Calu3 (cell line): ENCODE measurements at regions not wholly inside any gene's neighbourhood (a gene's known extent, or its start where the extent isn't known, plus 50 kb on each side); places are given as distances from the start of the nearest gene placed in this dataset.

Experiments
- BruUV-seq: library from RNA; stranded (reverse); fragments of 400-500 nt; replicated peaks from 2 replicates; lab custom pipeline; 2021; lab: Mats Ljungman, UMichigan
- CTCF ChIA-PET: fragments of 300-600 bp; sonication (Branson Sonifier 250); formaldehyde crosslinking; loops from one replicate; lab custom pipeline; 2022; ENCODE audit warnings: antibody characterized with exemption; lab: Charles Lee
- DNase-seq: peaks from one replicate; pipeline ENCODE4 v3.0.0; 2022
- H3K27ac Mint-ChIP-seq: one replicate; pipeline ENCODE4 v1.8.0; 2022; ENCODE audit warnings: mixed read lengths; ENCODE audit not compliant: unreplicated experiment
- H3K27me3 Mint-ChIP-seq: one replicate; pipeline ENCODE4 v1.8.0; 2022; ENCODE audit warnings: mixed read lengths; ENCODE audit not compliant: unreplicated experiment
- H3K36me3 Mint-ChIP-seq: one replicate; pipeline ENCODE4 v1.8.0; 2022; ENCODE audit warnings: mild to moderate bottlenecking, moderate library complexity, mixed read lengths; ENCODE audit not compliant: insufficient read depth, unreplicated experiment
- H3K4me1 Mint-ChIP-seq: one replicate; pipeline ENCODE4 v1.8.0; 2022; ENCODE audit warnings: mild to moderate bottlenecking, low read depth, mixed read lengths; ENCODE audit not compliant: unreplicated experiment
- H3K4me3 Mint-ChIP-seq: one replicate; pipeline ENCODE4 v1.8.0; 2022; ENCODE audit warnings: mild to moderate bottlenecking, low read depth, moderate library complexity, mixed read lengths; ENCODE audit not compliant: unreplicated experiment
- H3K9me3 Mint-ChIP-seq: one replicate; pipeline ENCODE4 v1.8.0; 2022; ENCODE audit warnings: low read depth, mixed read lengths; ENCODE audit not compliant: unreplicated experiment
- intact Hi-C: fragments of 100-400 bp; cut with micrococcal nuclease; formaldehyde crosslinking; loops from one replicate; pipeline ENCODE4 v1.10.0; 2022; ENCODE audit not compliant: unreplicated experiment
- TF ChIP-seq, protein P1 (sequence below): fragments of 200-600 bp; IDR thresholded peaks from one replicate; pipeline ENCODE4 v1.8.0; 2022; ENCODE audit warnings: antibody characterized with exemption; ENCODE audit not compliant: unreplicated experiment

- TF ChIP-seq, protein P1, sequence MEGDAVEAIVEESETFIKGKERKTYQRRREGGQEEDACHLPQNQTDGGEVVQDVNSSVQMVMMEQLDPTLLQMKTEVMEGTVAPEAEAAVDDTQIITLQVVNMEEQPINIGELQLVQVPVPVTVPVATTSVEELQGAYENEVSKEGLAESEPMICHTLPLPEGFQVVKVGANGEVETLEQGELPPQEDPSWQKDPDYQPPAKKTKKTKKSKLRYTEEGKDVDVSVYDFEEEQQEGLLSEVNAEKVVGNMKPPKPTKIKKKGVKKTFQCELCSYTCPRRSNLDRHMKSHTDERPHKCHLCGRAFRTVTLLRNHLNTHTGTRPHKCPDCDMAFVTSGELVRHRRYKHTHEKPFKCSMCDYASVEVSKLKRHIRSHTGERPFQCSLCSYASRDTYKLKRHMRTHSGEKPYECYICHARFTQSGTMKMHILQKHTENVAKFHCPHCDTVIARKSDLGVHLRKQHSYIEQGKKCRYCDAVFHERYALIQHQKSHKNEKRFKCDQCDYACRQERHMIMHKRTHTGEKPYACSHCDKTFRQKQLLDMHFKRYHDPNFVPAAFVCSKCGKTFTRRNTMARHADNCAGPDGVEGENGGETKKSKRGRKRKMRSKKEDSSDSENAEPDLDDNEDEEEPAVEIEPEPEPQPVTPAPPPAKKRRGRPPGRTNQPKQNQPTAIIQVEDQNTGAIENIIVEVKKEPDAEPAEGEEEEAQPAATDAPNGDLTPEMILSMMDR, result no peak
- DNase-seq, result no peak
- H3K27me3 Mint-ChIP-seq, result peaks cover 89% of the 10 kb centered on the region
- H3K9me3 Mint-ChIP-seq, result no peaks in the 10 kb centered on the region
- intact Hi-C loops, result no loop called here
- BruUV-seq, result no TSS peak
- no peaks in the 10 kb centered on the region for H3K4me1 Mint-ChIP-seq
- no peak overlapping the region for H3K4me3 Mint-ChIP-seq
- no peak overlapping the region for H3K27ac Mint-ChIP-seq
- CTCF ChIA-PET, result no interaction called here
- no peaks in the 10 kb centered on the region for H3K36me3 Mint-ChIP-seq
Measured at GRCh38 chr17:79167486-79167885, 92.9 kb downstream of the ENGASE start.

- no TSS peak for BruUV-seq
- Mint-ChIP-seq H3K27ac (no peak overlapping the region), H3K27me3 (peaks cover 100% of the 10 kb centered on the region), H3K4me3 (no peak overlapping the region), H3K4me1 (no peaks in the 10 kb centered on the region), H3K36me3 (no peaks in the 10 kb centered on the region), H3K9me3 (no peaks in the 10 kb centered on the region)
- CTCF ChIA-PET, result no interaction called here
- DNase-seq, result no peak
- intact Hi-C loops, result no loop called here
- TF ChIP-seq, protein P1, result no peak
Measured at GRCh38 chr17:79165756-79166473, 91.3 kb downstream of the ENGASE start.

GRCh38 chr17:79164913-79165695, 90.5 kb downstream of the ENGASE start:
- DNase-seq, result no peak
- Mint-ChIP-seq H3K36me3 (no peaks in the 10 kb centered on the region), H3K4me3 (no peak overlapping the region), H3K4me1 (no peaks in the 10 kb centered on the region), H3K27ac (no peak overlapping the region), H3K27me3 (peaks cover 100% of the 10 kb centered on the region), H3K9me3 (no peaks in the 10 kb centered on the region)
- TF ChIP-seq, protein P1, result no peak
- intact Hi-C loops, result no loop called here
- BruUV-seq, result no TSS peak
- CTCF ChIA-PET, result no interaction called here

DNA sequence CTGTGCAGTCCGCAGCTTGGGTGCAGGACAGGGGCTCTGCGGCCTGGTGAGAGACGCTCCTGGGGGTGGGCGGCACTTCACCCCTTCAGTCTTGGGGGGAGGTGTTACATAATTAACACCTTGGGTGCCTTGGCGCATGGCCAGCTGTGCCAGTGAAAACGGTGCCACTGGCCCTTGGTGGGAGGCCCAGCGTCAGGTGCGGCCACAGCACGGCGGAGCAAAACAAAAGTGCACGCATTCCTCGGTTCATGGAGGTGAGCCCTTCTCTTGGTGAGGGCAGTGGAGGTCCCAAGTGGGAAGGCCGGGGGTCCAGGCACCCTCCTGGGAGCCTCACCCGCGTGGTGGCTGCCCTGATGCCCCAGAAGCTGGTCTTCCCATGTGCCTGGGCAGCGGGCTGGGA, 89.8 kb downstream of the ENGASE start:
- no peaks in the 10 kb centered on the region for H3K4me1 Mint-ChIP-seq
- no peaks in the 10 kb centered on the region for H3K36me3 Mint-ChIP-seq
- intact Hi-C loops, result no loop called here
- BruUV-seq, result no TSS peak
- peaks cover 100% of the 10 kb centered on the region for H3K27me3 Mint-ChIP-seq
- H3K27ac Mint-ChIP-seq, result no peak overlapping the region
- no peak overlapping the region for H3K4me3 Mint-ChIP-seq
- DNase-seq, result no peak
- CTCF ChIA-PET, result no interaction called here
- TF ChIP-seq, protein P1, result no peak
- H3K9me3 Mint-ChIP-seq, result no peaks in the 10 kb centered on the region
